ENCODE measurements at regions not wholly inside any gene's neighbourhood (a gene's known extent, or its start where the extent isn't known, plus 50 kb on each side); places are given as distances from the start of the nearest gene placed in this dataset.
"Not testable (repeated sequence)": the region's sequence is repeated elsewhere in the genome, so short reads cannot be mapped to it uniquely, and the experiment has no call there.

- Histone ChIP-seq H3K4me1 (ENCODE audit: control insufficient read depth, insufficient read depth, low read length) (no peaks in the 10 kb centered on the region), H3K9ac (ENCODE audit: low read length) (no peak overlapping the region), H3K36me3 (ENCODE audit: control insufficient read depth, insufficient read depth, low read length) (no peaks in the 10 kb centered on the region), H3K4me3 (ENCODE audit: low read length) (no peak overlapping the region), H3K27ac (ENCODE audit: low read depth, low read length) (no peak overlapping the region), H3K27me3 (ENCODE audit: control insufficient read depth, insufficient read depth, low read length) (no peaks in the 10 kb centered on the region)
Measured at GRCh38 chr4:13986548-13986947, 359.0 kb upstream of the BOD1L1 start.

GRCh38 chr4:13988353-13989305 lies 361.1 kb upstream of the BOD1L1 start:
- H3K4me1 ChIP-seq (ENCODE audit: control insufficient read depth, insufficient read depth, low read length): no peaks in the 10 kb centered on the region
- H3K27ac ChIP-seq (ENCODE audit: low read depth, low read length): no peak overlapping the region

GRCh38 chr4:13989501-13989900 lies 362.0 kb upstream of the BOD1L1 start:
- Histone ChIP-seq H3K4me1 (ENCODE audit: control insufficient read depth, insufficient read depth, low read length) (no peaks in the 10 kb centered on the region), H3K4me3 (ENCODE audit: low read length) (no peak overlapping the region), H3K36me3 (ENCODE audit: control insufficient read depth, insufficient read depth, low read length) (no peaks in the 10 kb centered on the region), H3K9ac (ENCODE audit: low read length) (no peak overlapping the region), H3K27me3 (ENCODE audit: control insufficient read depth, insufficient read depth, low read length) (no peaks in the 10 kb centered on the region), H3K27ac (ENCODE audit: low read depth, low read length) (no peak overlapping the region)

More at GRCh38 chr4:13988353-13989305, 361.1 kb upstream of the BOD1L1 start:
- Histone ChIP-seq H3K4me3 (ENCODE audit: low read length) (no peak overlapping the region), H3K36me3 (ENCODE audit: control insufficient read depth, insufficient read depth, low read length) (no peaks in the 10 kb centered on the region), H3K9ac (ENCODE audit: low read length) (no peak overlapping the region), H3K27me3 (ENCODE audit: control insufficient read depth, insufficient read depth, low read length) (no peaks in the 10 kb centered on the region)

GRCh38 chr4:13990596-13991589 lies 363.4 kb upstream of the BOD1L1 start:
- no peak overlapping the region for H3K9ac ChIP-seq (ENCODE audit: low read length)
- H3K27me3 ChIP-seq (ENCODE audit: control insufficient read depth, insufficient read depth, low read length): no peaks in the 10 kb centered on the region
- no peaks in the 10 kb centered on the region for H3K4me1 ChIP-seq (ENCODE audit: control insufficient read depth, insufficient read depth, low read length)
- H3K27ac ChIP-seq (ENCODE audit: low read depth, low read length): no peak overlapping the region
- no peak overlapping the region for H3K4me3 ChIP-seq (ENCODE audit: low read length)
- no peaks in the 10 kb centered on the region for H3K36me3 ChIP-seq (ENCODE audit: control insufficient read depth, insufficient read depth, low read length)

- Histone ChIP-seq H3K9ac (ENCODE audit: low read length) (no peak overlapping the region), H3K36me3 (ENCODE audit: control insufficient read depth, insufficient read depth, low read length) (no peaks in the 10 kb centered on the region), H3K4me1 (ENCODE audit: control insufficient read depth, insufficient read depth, low read length) (no peaks in the 10 kb centered on the region), H3K27me3 (ENCODE audit: control insufficient read depth, insufficient read depth, low read length) (no peaks in the 10 kb centered on the region), H3K4me3 (ENCODE audit: low read length) (no peak overlapping the region), H3K27ac (ENCODE audit: low read depth, low read length) (no peak overlapping the region)
Measured at GRCh38 chr4:13992041-13992440, 364.5 kb upstream of the BOD1L1 start.

GRCh38 chr4:13992975-13993520 lies 365.5 kb upstream of the BOD1L1 start:
- no peak overlapping the region for H3K27ac ChIP-seq (ENCODE audit: low read depth, low read length)
- H3K36me3 ChIP-seq (ENCODE audit: control insufficient read depth, insufficient read depth, low read length): no peaks in the 10 kb centered on the region
- no peak overlapping the region for H3K4me3 ChIP-seq (ENCODE audit: low read length)
- H3K9ac ChIP-seq (ENCODE audit: low read length): no peak overlapping the region
- H3K27me3 ChIP-seq (ENCODE audit: control insufficient read depth, insufficient read depth, low read length): no peaks in the 10 kb centered on the region
- H3K4me1 ChIP-seq (ENCODE audit: control insufficient read depth, insufficient read depth, low read length): no peaks in the 10 kb centered on the region

GRCh38 chr4:13994016-13994415 lies 366.5 kb upstream of the BOD1L1 start:
- H3K4me1 ChIP-seq (ENCODE audit: control insufficient read depth, insufficient read depth, low read length): no peaks in the 10 kb centered on the region
- H3K27me3 ChIP-seq (ENCODE audit: control insufficient read depth, insufficient read depth, low read length): no peaks in the 10 kb centered on the region
- no peak overlapping the region for H3K9ac ChIP-seq (ENCODE audit: low read length)
- no peak overlapping the region for H3K27ac ChIP-seq (ENCODE audit: low read depth, low read length)
- H3K4me3 ChIP-seq (ENCODE audit: low read length): no peak overlapping the region
- H3K36me3 ChIP-seq (ENCODE audit: control insufficient read depth, insufficient read depth, low read length): no peaks in the 10 kb centered on the region

GRCh38 chr4:13998850-13999445 lies 371.4 kb upstream of the BOD1L1 start:
- Histone ChIP-seq H3K27me3 (ENCODE audit: control insufficient read depth, insufficient read depth, low read length) (no peaks in the 10 kb centered on the region), H3K4me3 (ENCODE audit: low read length) (no peak overlapping the region), H3K4me1 (ENCODE audit: control insufficient read depth, insufficient read depth, low read length) (no peaks in the 10 kb centered on the region), H3K27ac (ENCODE audit: low read depth, low read length) (no peak overlapping the region), H3K36me3 (ENCODE audit: control insufficient read depth, insufficient read depth, low read length) (no peaks in the 10 kb centered on the region), H3K9ac (ENCODE audit: low read length) (no peak overlapping the region)

- Histone ChIP-seq H3K4me1 (ENCODE audit: control insufficient read depth, insufficient read depth, low read length) (no peaks in the 10 kb centered on the region), H3K27ac (ENCODE audit: low read depth, low read length) (no peak overlapping the region), H3K36me3 (ENCODE audit: control insufficient read depth, insufficient read depth, low read length) (no peaks in the 10 kb centered on the region), H3K9ac (ENCODE audit: low read length) (no peak overlapping the region), H3K4me3 (ENCODE audit: low read length) (no peak overlapping the region), H3K27me3 (ENCODE audit: control insufficient read depth, insufficient read depth, low read length) (no peaks in the 10 kb centered on the region)
Measured at GRCh38 chr4:14000091-14000814, 372.7 kb upstream of the BOD1L1 start.

- H3K9ac ChIP-seq (ENCODE audit: low read length); H3K4me1 ChIP-seq (ENCODE audit: control insufficient read depth, insufficient read depth, low read length); H3K27ac ChIP-seq (ENCODE audit: low read depth, low read length); H3K4me3 ChIP-seq (ENCODE audit: low read length); H3K27me3 ChIP-seq (ENCODE audit: control insufficient read depth, insufficient read depth, low read length); H3K36me3 ChIP-seq (ENCODE audit: control insufficient read depth, insufficient read depth, low read length): not testable (repeated sequence)
Measured at GRCh38 chr4:14002331-14002730, 374.8 kb upstream of the BOD1L1 start.

GRCh38 chr4:14008494-14008893 lies 381.0 kb upstream of the BOD1L1 start:
- Histone ChIP-seq H3K27me3 (ENCODE audit: control insufficient read depth, insufficient read depth, low read length) (no peaks in the 10 kb centered on the region), H3K9ac (ENCODE audit: low read length) (no peak overlapping the region), H3K4me3 (ENCODE audit: low read length) (no peak overlapping the region), H3K4me1 (ENCODE audit: control insufficient read depth, insufficient read depth, low read length) (no peaks in the 10 kb centered on the region), H3K27ac (ENCODE audit: low read depth, low read length) (no peak overlapping the region), H3K36me3 (ENCODE audit: control insufficient read depth, insufficient read depth, low read length) (no peaks in the 10 kb centered on the region)

Data from rectal smooth muscle tissue (tissue), 1 donor.